K562 (cell line): ENCODE measurements at regions not wholly inside any gene's neighbourhood (a gene's known extent, or its start where the extent isn't known, plus 50 kb on each side); places are given as distances from the start of the nearest gene placed in this dataset.

ENCODE experiments used
- ATAC-seq: fragments of 200-7000 bp; cut with Tn5 transposase; 3 replicates; pipeline ENCODE4 v1.9.1; 2020; ENCODE audit warnings: moderate library complexity
- BruUV-seq: library from RNA; stranded (reverse); fragments of 400-500 nt; replicated peaks from 2 replicates; lab custom pipeline; 2021; lab: Mats Ljungman, UMichigan
- CTCF ChIA-PET: fragments of 300-600 bp; formaldehyde crosslinking; extraction: SDS; loops from one replicate; lab custom pipeline; 2021; ENCODE audit warnings: low intra/inter-chr PET ratio; lab: Yijun Ruan, JAX
- POLR2A ChIA-PET: fragments of 300-600, 350-650 bp; sonication (Branson Sonifier 250); formaldehyde crosslinking; extraction: SDS; loops from one replicate; lab custom pipeline; 2021; ENCODE audit warnings: antibody characterized with exemption, inconsistent platforms; lab: Yijun Ruan, JAX
- DNase-seq, 4 experiments: peaks; one replicate each; pipeline versions ENCODE4 v3.0.0 to v3.0.0-alpha.2; 2011 to 2018; ENCODE audit warnings: low spot score in 3 of 4, mixed read lengths in 3 of 4; ENCODE audit errors: extremely low read depth in 1 of 4
- FAIRE-seq: peaks from 2 replicates; lab custom pipeline; 2011; peaks lifted over from hg19 to GRCh38; lab: Jason Lieb, UNC
- H2AFZ ChIP-seq: 2 replicates; pipeline ENCODE4 v1.6.0; 2011; ENCODE audit warnings: low read depth, low read length, control low read depth, inconsistent platforms
- H3K27ac ChIP-seq: fragments of 200-600 bp; 3 replicates; pipeline ENCODE4 v1.8.0; 2011; ENCODE audit warnings: low read depth, mild to moderate bottlenecking, control low read depth, inconsistent platforms, low read length, moderate library complexity, mixed read lengths; ENCODE audit errors: extremely low read depth
- H3K27me3 ChIP-seq, 2 experiments: fragments of 300-600 bp in 1 of 2; 2 replicates in 1 of 2; 3 replicates in 1 of 2; pipeline versions ENCODE4 v1.6.0 to v1.8.0; 2011; ENCODE audit warnings: inconsistent platforms in 2 of 2, low read length in 2 of 2, mild to moderate bottlenecking in 1 of 2, mixed read lengths in 1 of 2, moderate library complexity in 1 of 2; ENCODE audit not compliant: control insufficient read depth in 2 of 2, insufficient read depth in 2 of 2
- H3K36me3 ChIP-seq: fragments of 300-600 bp; 3 replicates; pipeline ENCODE4 v1.8.0; 2011; ENCODE audit warnings: mild to moderate bottlenecking, low read length, inconsistent platforms; ENCODE audit not compliant: control insufficient read depth, insufficient read depth
- H3K4me1 ChIP-seq, 2 experiments: fragments of 200-600 bp in 1 of 2; replicated peaks in 1 of 2; 2 replicates in 1 of 2; 3 replicates in 1 of 2; pipeline versions ENCODE4 v1.5.1 to v1.8.0; 2011; ENCODE audit warnings: inconsistent platforms in 2 of 2, low read length in 2 of 2, mild to moderate bottlenecking in 1 of 2, mixed read lengths in 1 of 2, moderate library complexity in 1 of 2; ENCODE audit not compliant: control insufficient read depth in 2 of 2, insufficient read depth in 2 of 2
- H3K4me2 ChIP-seq: 2 replicates; pipeline ENCODE4 v1.6.1; 2011; ENCODE audit warnings: low read length, control low read depth, inconsistent platforms, mixed read lengths; ENCODE audit not compliant: insufficient read depth
- H3K4me3 ChIP-seq: fragments of 200-600 bp; sonication (generic), shearing (Covaris generic); 2 replicates; pipeline ENCODE4 v1.5.1; 2016; ENCODE audit warnings: control low read depth, inconsistent platforms
- H3K79me2 ChIP-seq: fragments of 200-600 bp; 3 replicates; pipeline ENCODE4 v1.8.0; 2011; ENCODE audit warnings: low read length, inconsistent platforms; ENCODE audit not compliant: control insufficient read depth, insufficient read depth
- H3K9ac ChIP-seq, 2 experiments: 2 replicates each; pipeline versions ENCODE4 v1.6.0 to v1.6.1; 2011; ENCODE audit warnings: low read depth in 2 of 2, low read length in 2 of 2, control low read depth in 1 of 2, inconsistent platforms in 1 of 2, mild to moderate bottlenecking in 1 of 2, mixed read lengths in 1 of 2; ENCODE audit not compliant: insufficient read depth in 1 of 2
- H3K9me1 ChIP-seq: one replicate; pipeline ENCODE4 v1.6.0; 2011; ENCODE audit warnings: inconsistent platforms, mild to moderate bottlenecking, low read length, moderate library complexity; ENCODE audit not compliant: control insufficient read depth, insufficient read depth
- H3K9me3 ChIP-seq: replicated peaks from 2 replicates; pipeline ENCODE4 v1.5.1; 2011; ENCODE audit warnings: low read depth, low read length, inconsistent platforms; ENCODE audit not compliant: control insufficient read depth, insufficient read depth
- H4K20me1 ChIP-seq: replicated peaks from 2 replicates; pipeline ENCODE4 v1.6.1; 2011; ENCODE audit warnings: low read length, inconsistent platforms, mixed read lengths; ENCODE audit not compliant: control insufficient read depth, insufficient read depth
- ELF4 ChIP-seq: fragments of 450-650 bp; formaldehyde crosslinking; IDR thresholded peaks from 2 replicates; pipeline ENCODE4 v1.4.0; 2022; ENCODE audit warnings: missing genetic modification characterization
- MCM5 ChIP-seq: fragments of 450-650 bp; IDR thresholded peaks from 2 replicates; pipeline ENCODE4 v1.6.1; 2016; ENCODE audit warnings: low read depth
- NFIX ChIP-seq: fragments of 250-450 bp; sonication (Bioruptor Pico); IDR thresholded peaks from 2 replicates; pipeline ENCODE4 v1.4.0; 2020; ENCODE audit warnings: low read depth, mild to moderate bottlenecking, moderate library complexity
- NR1H2 ChIP-seq: sonication (generic); formaldehyde crosslinking; IDR thresholded peaks from 2 replicates; pipeline ENCODE4 v1.4.0; 2020; ENCODE audit warnings: mild to moderate bottlenecking, missing genetic modification reagents
- PTTG1 ChIP-seq: fragments of 450-650 bp; IDR thresholded peaks from 2 replicates; pipeline ENCODE4 v1.6.1; 2016; ENCODE audit warnings: low read depth, mild to moderate bottlenecking, missing genetic modification characterization, missing compliant biosample characterization
- RBM22 ChIP-seq: fragments of 200-400 bp; formaldehyde crosslinking; IDR thresholded peaks from 2 replicates; pipeline ENCODE4 v1.6.1; 2018; ENCODE audit warnings: low read length, low read depth; ENCODE audit not compliant: poor library complexity, severe bottlenecking
- SAFB2 ChIP-seq: fragments of 200-400 bp; formaldehyde crosslinking; IDR thresholded peaks from 2 replicates; pipeline ENCODE4 v1.6.1; 2018; ENCODE audit warnings: borderline replicate concordance, low read length, low read depth, moderate library complexity; ENCODE audit not compliant: severe bottlenecking
- SMAD1 ChIP-seq: fragments of 150-350 bp; IDR thresholded peaks from 2 replicates; pipeline ENCODE4 v1.6.1; 2014; ENCODE audit warnings: low read length, low read depth; ENCODE audit not compliant: partially characterized antibody
- SMAD4 ChIP-seq: fragments of 250-450 bp; sonication (Bioruptor Pico); conservative IDR thresholded peaks from 2 replicates; pipeline ENCODE4 v1.8.0; 2021; ENCODE audit warnings: inconsistent platforms, mild to moderate bottlenecking, moderate library complexity
- SP1 ChIP-seq: sonication (generic); formaldehyde crosslinking; IDR thresholded peaks from 2 replicates; pipeline ENCODE4 v1.8.1; 2022; ENCODE audit warnings: mild to moderate bottlenecking, missing genetic modification reagents
- TAF1 ChIP-seq: IDR thresholded peaks from 2 replicates; pipeline ENCODE4 v1.6.1; 2011; ENCODE audit warnings: mild to moderate bottlenecking, low read length, moderate library complexity; ENCODE audit not compliant: insufficient read depth, control insufficient read depth, severe bottlenecking; ENCODE audit errors: extremely low read depth
- TRIM24 ChIP-seq, 2 experiments: fragments of 450-650 bp; IDR thresholded peaks; 2 replicates each; pipeline ENCODE4 v1.6.1; 2016
- ZC3H4 ChIP-seq: sonication (generic); formaldehyde crosslinking; IDR thresholded peaks from 2 replicates; pipeline ENCODE4 v1.9.0; 2021; ENCODE audit warnings: missing genetic modification reagents, borderline replicate concordance
- ZKSCAN1 ChIP-seq: fragments of 150-350 bp; IDR thresholded peaks from 2 replicates; pipeline ENCODE4 v1.6.1; 2016; ENCODE audit warnings: low read depth, low read length
- ZNF174 ChIP-seq: fragments of 250-450 bp; sonication (Bioruptor Pico); IDR thresholded peaks from 2 replicates; pipeline ENCODE4 v1.4.0; 2020; ENCODE audit warnings: mild to moderate bottlenecking
- ZNF551 ChIP-seq: fragments of 250-450 bp; sonication (Bioruptor Pico); IDR thresholded peaks from 2 replicates; pipeline ENCODE4 v1.5.0; 2021; ENCODE audit warnings: mild to moderate bottlenecking, moderate library complexity
- WGBS: fragments of 100-300 bp; shearing (Covaris generic); methylation state at CpG from one replicate; pipeline ENCODE4 v1.1.6; 2016; ENCODE audit warnings: low coverage, mixed read lengths; ENCODE audit not compliant: insufficient coverage; ENCODE audit errors: missing lambda C conversion rate; 5-methylcytosine and 5-hydroxymethylcytosine counted together
- in situ Hi-C: fragments of 300-500 bp; cut with MboI; formaldehyde crosslinking; loops from 4 replicates; pipeline ENCODE4 v1.15.0; 2018; ENCODE audit warnings: inconsistent platforms, mixed read lengths
- intact Hi-C: fragments of 100-400 bp; cut with micrococcal nuclease; formaldehyde crosslinking; loops from 2 replicates; pipeline ENCODE4 v1.14.2; 2022
- TF ChIP-seq, protein P1 (sequence below): fragments of 450-650 bp; IDR thresholded peaks from 2 replicates; pipeline ENCODE4 v1.6.1; 2016

DNA sequence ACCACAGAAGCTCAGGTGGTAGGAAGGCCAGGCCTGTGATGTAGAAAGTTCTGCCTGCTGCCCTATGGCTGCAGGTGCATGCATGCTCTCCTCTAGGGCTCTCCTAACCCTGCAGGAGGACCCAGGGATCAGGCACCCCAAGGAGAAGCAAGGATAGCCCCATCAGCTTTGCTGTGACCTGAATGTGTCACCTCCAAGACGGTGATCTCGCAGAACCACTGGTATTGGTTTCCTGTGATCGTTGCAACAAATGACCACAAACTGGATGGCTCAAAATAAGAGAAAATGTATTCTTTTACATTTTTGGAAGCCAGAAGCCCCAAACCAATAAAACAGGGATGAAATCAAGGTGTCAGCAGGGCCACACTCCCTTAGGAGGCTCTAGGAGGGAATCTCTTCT lies 327.3 kb downstream of the BCL11A start:
- H3K4me3 ChIP-seq, result no peak overlapping the region
- H3K9ac ChIP-seq, result no peak overlapping the region
- FAIRE-seq (no peak), ATAC-seq (no peak), DNase-seq (no peak)
- TF ChIP-seq NR1H2, result no peak
- no peak for TF ChIP-seq RBM22
- TF ChIP-seq SMAD1, result no peak
- no peak for TF ChIP-seq NFIX (CRISPR knock-in tag)
- no peak for TF ChIP-seq ELF4 (CRISPR knock-in tag)
- no peak for TF ChIP-seq SAFB2
- TF ChIP-seq MCM5, result no peak
- no peak for TF ChIP-seq ZNF174
- TF ChIP-seq TAF1, result no peak
- no peak for TF ChIP-seq SP1 (CRISPR knock-in tag)
- no peak for TF ChIP-seq PTTG1 (tag)
- TF ChIP-seq ZNF551, result no peak
- TF ChIP-seq ZC3H4, result no peak
- TF ChIP-seq, protein P1, sequence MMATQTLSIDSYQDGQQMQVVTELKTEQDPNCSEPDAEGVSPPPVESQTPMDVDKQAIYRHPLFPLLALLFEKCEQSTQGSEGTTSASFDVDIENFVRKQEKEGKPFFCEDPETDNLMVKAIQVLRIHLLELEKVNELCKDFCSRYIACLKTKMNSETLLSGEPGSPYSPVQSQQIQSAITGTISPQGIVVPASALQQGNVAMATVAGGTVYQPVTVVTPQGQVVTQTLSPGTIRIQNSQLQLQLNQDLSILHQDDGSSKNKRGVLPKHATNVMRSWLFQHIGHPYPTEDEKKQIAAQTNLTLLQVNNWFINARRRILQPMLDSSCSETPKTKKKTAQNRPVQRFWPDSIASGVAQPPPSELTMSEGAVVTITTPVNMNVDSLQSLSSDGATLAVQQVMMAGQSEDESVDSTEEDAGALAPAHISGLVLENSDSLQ, result no peak
- no peak for TF ChIP-seq ZKSCAN1
- no peak for TF ChIP-seq SMAD4
- TF ChIP-seq TRIM24 (IDR thresholded peaks at IDR 0.05), result no peak
- POLR2A ChIA-PET, result no interaction called here
- H3K79me2 ChIP-seq, result no peaks in the 10 kb centered on the region
- 0% methylated on average over 3 of the region's 3 CpGs for WGBS
- no peaks in the 10 kb centered on the region for H4K20me1 ChIP-seq
- no peak overlapping the region for H3K27ac ChIP-seq
- no peaks in the 10 kb centered on the region for H3K36me3 ChIP-seq
- H3K4me2 ChIP-seq, result no peak overlapping the region
- no peaks in the 10 kb centered on the region for H3K9me3 ChIP-seq
- H3K27me3 ChIP-seq, result no peaks in the 10 kb centered on the region
- in situ Hi-C loops (no loop called here), intact Hi-C loops (no loop called here)
- CTCF ChIA-PET, result no interaction called here
- no TSS peak for BruUV-seq
- no peaks in the 10 kb centered on the region for H3K4me1 ChIP-seq
- no peak overlapping the region for H2AFZ ChIP-seq
- no peaks in the 10 kb centered on the region for H3K9me1 ChIP-seq
